ENCODE measurements at regions not wholly inside any gene's neighbourhood (a gene's known extent, or its start where the extent isn't known, plus 50 kb on each side); places are given as distances from the start of the nearest gene placed in this dataset.
A peak's percentile ranks its signal among the peaks of the same experiment; 100 is the strongest.
"Not testable (repeated sequence)": the region's sequence is repeated elsewhere in the genome, so short reads cannot be mapped to it uniquely, and the experiment has no call there.

- DNase-seq = no peak
Observed at GRCh38 chr10:63915240-63915639, 394.0 kb downstream of the REEP3 start.

DNA sequence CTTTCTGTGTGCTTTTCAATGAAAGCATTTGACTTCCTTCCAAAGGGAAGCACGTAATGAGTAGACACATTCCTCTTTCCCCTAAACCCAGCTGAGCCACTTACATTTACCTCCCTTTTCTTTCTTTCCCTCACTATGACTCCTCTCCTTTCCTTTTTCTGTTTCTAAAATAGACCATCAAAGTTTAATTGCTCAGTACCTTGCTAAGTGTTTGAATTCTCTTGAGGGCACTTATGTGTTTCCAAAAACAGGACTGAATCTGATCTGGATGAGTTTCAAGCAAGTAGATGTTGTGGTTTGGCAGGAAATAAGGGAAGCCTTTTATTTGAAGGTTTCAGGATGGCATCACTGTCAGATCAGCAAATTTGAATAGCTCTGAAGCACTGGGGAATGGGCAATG lies 396.2 kb downstream of the REEP3 start:
- DNase-seq = no peak

DNA sequence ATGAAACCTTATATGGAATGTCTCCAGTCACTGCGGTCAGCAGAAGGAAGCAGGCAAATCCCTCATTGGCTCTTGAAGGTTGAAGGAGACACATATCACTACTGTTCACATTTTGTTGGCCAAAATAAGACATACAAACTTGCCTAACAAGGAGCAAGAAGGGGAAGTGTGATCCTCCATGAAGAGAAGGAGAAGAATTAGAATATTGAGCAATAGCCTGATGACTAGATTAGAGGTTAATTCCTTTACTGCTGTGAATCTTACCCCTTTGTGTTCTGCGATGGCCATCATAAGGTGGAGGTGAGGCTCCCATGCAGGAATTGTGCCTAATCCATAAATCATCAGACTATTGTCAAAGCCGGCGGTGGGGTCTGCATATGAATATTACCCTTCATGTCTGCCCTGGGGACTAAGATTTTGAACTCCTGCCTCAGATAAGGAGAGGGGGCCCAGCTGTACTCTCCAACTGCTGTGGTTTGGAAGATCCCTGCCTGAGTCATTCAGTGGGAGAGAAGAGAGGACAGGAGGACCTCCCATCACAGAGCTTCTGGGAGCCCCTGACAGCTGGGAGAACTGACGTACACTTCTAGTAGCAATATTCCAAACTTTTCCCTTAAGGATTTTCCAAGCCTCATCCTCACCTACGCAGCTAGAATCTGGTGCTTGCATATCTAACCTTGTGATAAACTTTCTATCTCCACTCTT lies 398.5 kb downstream of the REEP3 start:
- no peak for DNase-seq

GRCh38 chr10:63920926-63921325 lies 399.7 kb downstream of the REEP3 start:
- no peak for DNase-seq

GRCh38 chr10:63921908-63922467 lies 400.8 kb downstream of the REEP3 start:
- DNase-seq = no peak

DNA sequence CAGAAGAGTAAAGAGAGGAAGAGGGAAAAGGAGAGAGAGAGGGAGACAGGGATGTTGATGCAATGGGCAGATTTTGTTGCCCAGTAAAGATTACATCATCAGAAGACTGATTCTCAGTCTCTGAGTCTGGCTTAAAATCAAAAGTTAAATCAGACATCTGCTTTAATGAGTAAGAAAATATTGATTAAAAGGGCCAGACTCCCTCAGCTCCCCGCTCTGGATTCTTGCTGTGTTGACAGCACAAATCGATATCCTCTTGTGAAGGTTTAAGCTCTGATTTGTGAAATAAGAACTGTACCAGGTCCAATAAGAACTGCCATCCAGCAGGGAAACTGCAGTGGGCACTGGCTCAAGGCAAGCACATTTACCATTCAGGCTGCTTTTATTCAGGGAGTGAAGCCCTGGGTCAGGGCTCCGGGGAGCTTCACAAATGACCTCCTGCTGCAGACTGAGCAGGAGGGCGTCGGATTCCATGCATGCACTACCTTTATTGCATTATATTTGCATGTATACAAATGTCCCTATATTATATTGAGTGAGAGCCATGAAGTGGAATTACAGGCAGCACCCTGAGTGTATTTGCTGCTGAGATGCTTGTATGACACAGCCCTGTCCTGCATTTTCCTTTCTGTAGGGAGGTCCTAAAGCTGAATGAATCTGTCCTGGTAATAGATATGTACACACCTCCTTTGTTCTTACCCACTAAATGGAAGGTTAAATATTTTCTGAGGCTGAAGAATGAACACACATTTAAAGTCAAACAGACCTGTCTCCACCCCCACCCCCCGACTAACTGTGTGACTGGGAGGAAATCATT lies 401.5 kb downstream of the REEP3 start:
- DNase-seq = peak in 1 of 58 donors; percentile 1

DNA sequence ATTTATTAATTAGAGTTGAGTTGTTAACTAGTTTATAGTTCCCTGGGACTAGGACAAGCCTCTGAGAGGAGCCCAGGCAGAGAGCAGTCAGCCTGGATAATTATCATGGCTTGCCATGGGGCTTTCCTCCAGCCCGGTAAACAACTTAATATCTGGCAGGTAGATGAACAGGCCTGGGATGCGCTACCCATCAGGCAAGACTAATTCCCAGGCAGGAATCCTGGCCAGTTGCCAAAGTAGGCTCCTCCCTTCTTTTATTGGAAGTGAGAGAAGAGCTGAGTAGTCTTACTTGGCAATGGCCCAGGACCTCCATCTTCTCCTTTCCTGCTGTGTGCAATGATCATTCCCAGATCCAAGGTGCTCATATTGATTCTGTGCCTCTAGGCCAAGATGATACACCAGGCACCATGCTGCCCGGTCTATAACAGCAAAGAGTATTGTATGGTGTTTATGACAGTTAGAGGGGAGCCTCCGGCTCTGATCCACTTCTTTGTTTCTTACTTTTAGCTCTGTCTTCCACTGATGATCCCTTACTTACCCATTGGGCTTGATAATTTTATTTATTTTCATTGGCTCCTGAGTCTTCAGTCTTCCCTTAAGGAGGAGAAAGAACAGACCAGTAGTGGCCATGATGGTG lies 408.7 kb downstream of the REEP3 start:
- peak in 1 of 58 donors; percentile 33 for DNase-seq

DNA sequence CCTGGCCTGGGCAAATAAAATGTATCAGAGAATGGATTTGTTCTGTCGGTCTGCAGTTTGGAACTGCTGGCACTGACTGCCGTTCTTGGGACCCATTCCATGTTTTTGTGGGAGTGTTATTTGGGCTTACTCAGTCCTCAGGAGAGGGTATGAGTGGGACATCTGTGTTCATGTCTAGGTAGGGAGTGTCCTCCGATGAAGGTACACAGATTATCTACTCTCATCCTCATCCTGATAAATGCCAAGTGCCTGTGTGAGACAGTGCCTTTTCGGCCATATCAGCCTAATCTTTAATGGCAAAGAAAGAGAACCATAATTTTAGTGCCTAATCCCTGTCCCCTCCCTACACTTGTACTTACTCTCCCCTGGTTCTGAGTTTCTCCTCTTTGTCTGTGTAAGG lies 409.4 kb downstream of the REEP3 start:
- DNase-seq = no peak

GRCh38 chr10:63935705-63936104 lies 414.5 kb downstream of the REEP3 start:
- no peak for DNase-seq

GRCh38 chr10:63940277-63940922 lies 419.2 kb downstream of the REEP3 start:
- DNase-seq = no peak

GRCh38 chr10:63964406-63964805 lies 443.2 kb downstream of the REEP3 start:
- DNase-seq = no peak

DNA sequence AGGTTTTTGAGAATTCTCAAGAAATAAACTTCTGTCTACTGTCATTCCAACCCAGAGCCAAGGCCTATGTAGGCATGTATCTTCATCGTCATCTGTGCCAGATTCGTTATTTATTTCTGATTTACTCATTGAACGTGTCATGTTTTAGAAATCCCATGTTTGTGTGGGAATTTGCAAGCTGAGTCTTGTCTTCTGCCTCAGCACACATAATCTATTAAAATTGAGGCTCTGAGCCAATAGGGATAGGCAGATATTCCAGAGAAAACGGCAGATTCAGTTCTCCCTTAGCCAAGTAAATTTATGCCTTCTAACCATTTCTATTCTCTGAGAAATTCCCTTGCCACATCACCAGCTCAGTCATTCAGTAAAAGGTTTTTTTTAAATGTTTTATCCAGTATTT lies 444.6 kb downstream of the REEP3 start:
- DNase-seq = no peak

DNA sequence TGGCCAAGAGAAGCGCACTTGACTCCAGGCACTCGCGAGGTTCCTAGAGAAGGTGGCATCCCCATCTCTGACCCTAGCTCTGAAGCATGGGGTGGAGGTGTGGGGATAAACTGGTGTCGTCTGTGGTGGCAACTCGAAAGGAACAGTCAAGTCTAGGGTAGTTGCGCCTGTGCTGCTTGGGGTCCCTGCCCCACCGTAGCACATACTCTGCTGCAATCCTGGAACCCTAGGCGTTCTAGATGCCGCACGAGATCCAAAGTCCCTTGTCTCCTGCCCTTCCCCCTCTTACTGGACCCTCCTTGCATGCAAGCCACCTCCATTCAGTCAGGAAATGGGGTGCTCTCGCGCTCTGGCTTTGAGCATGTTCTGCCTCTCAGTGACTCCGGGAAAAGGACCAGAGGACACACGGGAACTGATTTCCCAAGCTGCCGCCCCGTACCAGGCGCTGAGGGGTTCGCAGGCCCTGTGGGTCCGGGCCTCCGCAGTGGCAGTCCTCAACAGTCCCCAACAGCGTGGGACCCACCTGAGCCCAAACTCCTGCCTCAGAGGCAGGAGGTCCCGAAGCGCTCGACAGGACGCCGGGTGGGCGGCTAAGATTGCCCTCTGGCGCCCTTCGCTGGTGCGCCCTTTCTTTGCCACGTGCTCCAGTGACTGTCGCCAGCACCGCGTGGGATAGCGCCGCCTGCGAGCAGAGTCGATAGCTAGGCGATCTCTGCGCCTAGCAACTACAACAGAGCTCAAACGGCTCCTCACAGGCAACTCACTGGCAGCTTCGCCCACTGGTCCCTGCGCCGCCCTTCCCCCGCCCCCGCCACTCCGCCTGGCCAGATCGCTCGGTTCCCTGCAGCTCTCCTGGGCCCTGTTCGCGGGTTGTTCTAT lies 452.0 kb downstream of the REEP3 start:
- no peak for DNase-seq

- DNase-seq = peak in 11 of 58 donors; percentile 1 to 31 (median 10)
Observed at GRCh38 chr10:63976538-63976937, 455.3 kb downstream of the REEP3 start.

- peak in 13 of 58 donors; percentile 2 to 23 (median 3) for DNase-seq
Observed at GRCh38 chr10:63977329-63977923, 456.2 kb downstream of the REEP3 start.

GRCh38 chr10:63980870-63981269 lies 459.7 kb downstream of the REEP3 start:
- DNase-seq = not testable (repeated sequence)

DNA sequence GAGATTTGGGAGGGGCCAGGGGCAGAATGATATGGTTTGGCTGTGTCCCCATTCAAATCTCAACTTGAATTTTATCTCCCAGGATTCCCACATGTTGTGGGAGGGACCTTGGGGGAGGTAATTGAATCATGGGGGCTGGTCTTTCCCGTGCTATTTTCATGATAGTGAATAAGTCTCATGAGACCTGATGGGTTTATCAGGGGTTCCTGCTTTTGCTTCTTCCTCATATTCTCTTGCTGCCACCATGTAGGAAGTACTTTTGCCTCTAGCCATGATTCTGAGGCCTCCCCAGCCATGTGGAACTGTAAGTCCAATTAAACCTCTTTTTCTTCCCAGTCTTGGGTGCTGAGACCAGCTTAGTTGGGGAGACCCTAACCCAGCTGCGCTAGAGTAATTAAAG lies 462.9 kb downstream of the REEP3 start:
- not testable (repeated sequence) for DNase-seq

- no peak for DNase-seq
Observed at GRCh38 chr10:63986536-63986935, 465.3 kb downstream of the REEP3 start.

DNA sequence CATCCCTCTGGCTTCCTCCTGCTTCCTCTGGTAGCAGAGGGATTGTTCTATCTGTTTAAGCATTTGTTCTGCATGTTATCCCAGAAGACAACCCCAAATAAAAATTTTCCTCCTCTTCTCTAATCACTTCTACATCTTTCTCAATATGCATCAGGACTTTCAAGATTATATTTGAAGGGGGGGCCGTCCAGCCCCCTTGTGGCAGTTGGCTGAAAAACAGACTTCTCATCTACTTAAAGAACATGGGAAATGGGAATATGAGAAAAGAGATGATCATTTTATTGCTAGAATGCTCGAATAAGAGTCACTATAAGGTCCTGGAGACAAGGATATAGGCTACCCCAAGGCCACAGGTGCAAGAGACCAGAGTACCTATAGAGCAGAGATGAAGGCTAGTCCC lies 466.0 kb downstream of the REEP3 start:
- no peak for DNase-seq

- DNase-seq = no peak
Observed at GRCh38 chr10:63994371-63994770, 473.2 kb downstream of the REEP3 start.

Measured in anterior cingulate cortex (tissue), 58 donors.